Central memory CD8-positive, alpha-beta T cell (primary cell): ENCODE measurements at regions not wholly inside any gene's neighbourhood (a gene's known extent, or its start where the extent isn't known, plus 50 kb on each side); places are given as distances from the start of the nearest gene placed in this dataset.

Experiments used
- ATAC-seq: fragments of 150-1000 bp; cut with Tn5 transposase; replicated peaks from 2 replicates; pipeline ENCODE4 v1.10.0; 2022; ENCODE audit warnings: mild to moderate bottlenecking, moderate FRiP score, moderate number of reproducible peaks; ENCODE audit not compliant: poor library complexity, severe bottlenecking; ENCODE audit errors: extremely low read depth
- DNase-seq, 2 donors: peaks; one replicate each; pipeline ENCODE4 v3.0.0; 2021; ENCODE audit warnings: low spot score in 2 of 2
- H3K27ac Mint-ChIP-seq: one replicate; pipeline ENCODE4 v1.8.0; 2022; ENCODE audit warnings: low read depth, mild to moderate bottlenecking, moderate library complexity, mixed read lengths
- H3K27me3 Mint-ChIP-seq: one replicate; pipeline ENCODE4 v1.8.0; 2022; ENCODE audit warnings: mixed read lengths
- H3K36me3 Mint-ChIP-seq: one replicate; pipeline ENCODE4 v1.8.0; 2022; ENCODE audit warnings: mild to moderate bottlenecking, moderate library complexity, mixed read lengths; ENCODE audit not compliant: insufficient read depth
- H3K4me1 Mint-ChIP-seq: one replicate; pipeline ENCODE4 v1.8.0; 2022; ENCODE audit warnings: mixed read lengths
- H3K4me3 Mint-ChIP-seq: one replicate; pipeline ENCODE4 v1.8.0; 2022; ENCODE audit warnings: mild to moderate bottlenecking, moderate library complexity, mixed read lengths
- H3K9me3 Mint-ChIP-seq: one replicate; pipeline ENCODE4 v1.8.0; 2022; ENCODE audit warnings: mixed read lengths

DNA sequence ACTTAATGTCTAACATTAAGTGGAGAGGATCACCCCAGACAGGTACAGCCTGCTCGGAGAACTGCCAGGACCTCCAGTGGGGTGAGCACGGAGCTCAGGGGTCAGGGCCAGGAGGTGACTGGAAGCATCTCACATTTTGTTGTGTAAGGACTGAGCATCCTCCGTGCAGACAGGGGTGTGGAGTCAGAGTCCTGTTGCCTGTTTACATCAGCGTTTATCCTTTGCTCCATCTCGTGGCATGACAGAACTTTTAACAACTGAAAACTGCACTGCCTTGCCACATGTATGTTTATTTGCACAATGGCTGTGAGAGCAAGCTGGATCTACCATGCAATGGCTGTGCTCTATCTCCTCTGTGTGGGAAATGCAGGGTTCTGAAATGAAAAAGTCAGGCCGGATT lies 175.4 kb upstream of the AKR1E2 start:
- H3K27ac Mint-ChIP-seq, result no peak overlapping the region
- no peak for ATAC-seq

GRCh38 chr10:4649886-4650508 lies 176.0 kb upstream of the AKR1E2 start:
- Mint-ChIP-seq H3K27ac (no peak overlapping the region), H3K27me3 (no peaks in the 10 kb centered on the region), H3K4me3 (no peak overlapping the region), H3K9me3 (no peaks in the 10 kb centered on the region), H3K36me3 (no peaks in the 10 kb centered on the region), H3K4me1 (peaks cover 5% of the 10 kb centered on the region)
- DNase-seq (no peak), ATAC-seq (no peak)

More for the DNA sequence above, 175.4 kb upstream of the AKR1E2 start:
- Mint-ChIP-seq H3K27me3 (no peaks in the 10 kb centered on the region), H3K9me3 (no peaks in the 10 kb centered on the region), H3K4me3 (no peak overlapping the region), H3K36me3 (no peaks in the 10 kb centered on the region), H3K4me1 (peaks cover 5% of the 10 kb centered on the region)
- DNase-seq, result no peak

DNA sequence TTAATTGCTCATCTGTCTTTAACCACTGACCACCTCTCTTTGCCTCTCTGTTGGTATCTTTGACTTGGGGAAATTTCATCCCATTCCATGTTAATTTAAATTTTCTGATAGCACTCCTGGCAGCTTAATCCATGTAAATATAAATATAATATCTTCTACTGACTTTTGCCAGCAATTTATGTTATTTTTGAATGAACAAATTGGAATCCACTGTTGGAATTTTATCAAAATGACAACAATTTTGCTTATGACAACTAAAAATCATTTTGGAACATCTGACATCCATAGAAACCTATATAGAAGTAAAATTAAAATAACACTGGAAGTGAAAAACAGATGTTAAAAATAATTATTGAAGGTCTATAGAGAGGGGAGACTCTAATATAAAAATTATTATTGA lies 176.5 kb upstream of the AKR1E2 start:
- H3K4me1 Mint-ChIP-seq, result peaks cover 5% of the 10 kb centered on the region
- no peak overlapping the region for H3K4me3 Mint-ChIP-seq
- H3K9me3 Mint-ChIP-seq, result no peaks in the 10 kb centered on the region
- H3K27me3 Mint-ChIP-seq, result no peaks in the 10 kb centered on the region
- DNase-seq (no peak), ATAC-seq (no peak)
- H3K36me3 Mint-ChIP-seq, result no peaks in the 10 kb centered on the region
- H3K27ac Mint-ChIP-seq, result no peak overlapping the region

GRCh38 chr10:4648999-4649398 lies 177.0 kb upstream of the AKR1E2 start:
- DNase-seq, result no peak
- no peaks in the 10 kb centered on the region for H3K9me3 Mint-ChIP-seq
- no peaks in the 10 kb centered on the region for H3K36me3 Mint-ChIP-seq
- H3K4me3 Mint-ChIP-seq, result no peak overlapping the region
- H3K4me1 Mint-ChIP-seq, result peaks cover 5% of the 10 kb centered on the region
- H3K27ac Mint-ChIP-seq, result no peak overlapping the region
- no peak for ATAC-seq
- no peaks in the 10 kb centered on the region for H3K27me3 Mint-ChIP-seq

GRCh38 chr10:4647109-4647785 lies 178.8 kb upstream of the AKR1E2 start:
- Mint-ChIP-seq H3K4me1 (peaks cover 5% of the 10 kb centered on the region), H3K27me3 (no peaks in the 10 kb centered on the region), H3K27ac (no peak overlapping the region), H3K9me3 (no peaks in the 10 kb centered on the region), H3K4me3 (no peak overlapping the region), H3K36me3 (no peaks in the 10 kb centered on the region)
- no peak for ATAC-seq
- no peak for DNase-seq

GRCh38 chr10:4646547-4646946 lies 179.5 kb upstream of the AKR1E2 start:
- DNase-seq, result no peak
- no peaks in the 10 kb centered on the region for H3K9me3 Mint-ChIP-seq
- no peak overlapping the region for H3K27ac Mint-ChIP-seq
- H3K4me3 Mint-ChIP-seq, result no peak overlapping the region
- ATAC-seq, result no peak
- no peaks in the 10 kb centered on the region for H3K36me3 Mint-ChIP-seq
- no peaks in the 10 kb centered on the region for H3K4me1 Mint-ChIP-seq
- H3K27me3 Mint-ChIP-seq, result no peaks in the 10 kb centered on the region

DNA sequence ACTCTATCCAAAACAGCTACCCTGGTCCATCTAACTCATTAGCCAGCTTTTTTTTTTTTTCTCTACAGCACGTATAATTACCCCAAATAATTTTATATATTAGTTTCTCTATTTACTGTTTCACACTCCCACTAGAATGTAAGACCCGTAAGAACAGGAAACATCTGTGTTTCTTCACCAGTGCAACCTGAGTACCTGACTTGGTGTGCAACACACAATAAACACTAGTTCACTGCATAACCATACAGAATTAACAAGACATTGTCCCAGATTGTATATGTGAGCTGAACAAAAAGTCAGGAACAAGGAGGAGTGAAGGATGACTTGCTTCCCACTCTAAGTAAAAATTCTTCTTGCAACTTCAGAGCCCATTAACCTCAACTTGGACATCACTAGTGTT lies 180.2 kb upstream of the AKR1E2 start:
- no peak overlapping the region for H3K27ac Mint-ChIP-seq
- no peaks in the 10 kb centered on the region for H3K36me3 Mint-ChIP-seq
- no peak for DNase-seq
- H3K9me3 Mint-ChIP-seq, result no peaks in the 10 kb centered on the region
- H3K4me3 Mint-ChIP-seq, result no peak overlapping the region
- ATAC-seq, result no peak
- H3K27me3 Mint-ChIP-seq, result no peaks in the 10 kb centered on the region
- H3K4me1 Mint-ChIP-seq, result no peaks in the 10 kb centered on the region

DNA sequence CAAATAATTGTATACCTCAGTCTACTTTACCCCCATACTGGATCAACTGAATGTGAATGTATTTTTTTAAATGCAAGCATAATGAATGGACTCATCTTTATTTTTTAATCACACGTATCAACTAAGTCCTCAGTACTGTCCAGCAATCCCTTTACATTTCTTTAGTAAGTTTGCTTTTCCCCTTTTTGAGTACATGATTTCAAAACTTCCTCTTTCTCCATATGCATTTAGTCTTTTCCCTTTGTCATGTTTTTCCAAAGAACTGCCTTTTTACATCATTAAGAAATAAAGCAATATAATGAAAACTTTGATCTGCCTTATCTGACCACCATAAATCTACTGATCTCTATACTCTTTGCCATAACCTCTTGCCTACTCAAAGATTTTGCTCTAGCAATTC lies 182.5 kb upstream of the AKR1E2 start:
- H3K4me1 Mint-ChIP-seq, result no peaks in the 10 kb centered on the region

DNA sequence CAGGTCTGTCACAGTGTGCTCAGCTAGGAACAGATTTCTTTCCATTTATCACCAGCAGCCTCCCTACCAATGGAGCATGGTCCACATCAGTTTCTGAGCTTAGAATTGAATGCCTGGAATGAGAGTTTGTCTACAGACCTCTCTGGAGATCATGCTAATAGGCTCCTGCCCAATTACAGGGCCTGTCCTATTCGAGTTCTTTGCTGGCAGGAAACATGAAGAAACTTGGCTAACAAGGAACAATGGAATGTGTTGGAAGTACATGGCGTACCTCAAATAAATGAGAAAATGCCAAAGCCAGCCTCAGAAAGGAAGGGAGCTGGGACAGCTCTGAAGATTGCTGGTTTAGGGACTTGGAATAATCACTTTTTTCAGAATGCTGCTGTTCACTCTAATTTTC lies 186.0 kb upstream of the AKR1E2 start:
- Mint-ChIP-seq H3K4me1 (no peaks in the 10 kb centered on the region), H3K9me3 (no peaks in the 10 kb centered on the region), H3K36me3 (no peaks in the 10 kb centered on the region), H3K4me3 (no peak overlapping the region), H3K27ac (no peak overlapping the region), H3K27me3 (no peaks in the 10 kb centered on the region)
- no peak for DNase-seq
- no peak for ATAC-seq

More for the DNA sequence above, 182.5 kb upstream of the AKR1E2 start:
- H3K9me3 Mint-ChIP-seq, result no peaks in the 10 kb centered on the region
- no peaks in the 10 kb centered on the region for H3K27me3 Mint-ChIP-seq
- no peak overlapping the region for H3K27ac Mint-ChIP-seq
- no peak for ATAC-seq
- DNase-seq, result no peak
- H3K4me3 Mint-ChIP-seq, result no peak overlapping the region
- H3K36me3 Mint-ChIP-seq, result no peaks in the 10 kb centered on the region

- ATAC-seq (no peak), DNase-seq (no peak)
- no peak overlapping the region for H3K4me3 Mint-ChIP-seq
- no peaks in the 10 kb centered on the region for H3K9me3 Mint-ChIP-seq
- no peaks in the 10 kb centered on the region for H3K36me3 Mint-ChIP-seq
- H3K27me3 Mint-ChIP-seq, result peaks cover 7% of the 10 kb centered on the region
- H3K4me1 Mint-ChIP-seq, result no peaks in the 10 kb centered on the region
- no peak overlapping the region for H3K27ac Mint-ChIP-seq
Observed at GRCh38 chr10:4638099-4638498, 187.9 kb upstream of the AKR1E2 start.

- H3K27ac Mint-ChIP-seq, result no peak overlapping the region
- H3K4me3 Mint-ChIP-seq, result no peak overlapping the region
- H3K9me3 Mint-ChIP-seq, result no peaks in the 10 kb centered on the region
Observed at GRCh38 chr10:4637657-4638056, 188.3 kb upstream of the AKR1E2 start.

DNA sequence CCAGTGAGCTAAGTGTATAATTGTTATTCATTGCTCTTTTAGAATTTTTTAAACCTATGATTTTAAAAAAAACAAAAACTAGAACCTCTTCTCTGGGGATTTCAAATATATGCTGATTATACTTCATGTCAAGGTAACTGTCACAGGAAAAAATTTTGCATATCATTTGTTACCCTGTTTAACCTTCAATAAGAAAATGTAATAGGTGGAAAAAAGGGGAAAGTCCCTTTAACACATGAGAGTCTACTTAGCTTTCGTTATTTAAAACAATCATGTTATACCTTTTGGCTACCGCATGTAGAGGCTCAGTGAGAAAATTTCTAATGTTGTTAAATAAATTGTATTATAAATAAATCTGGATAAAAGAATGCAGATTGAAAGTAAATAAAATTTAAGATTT lies 190.1 kb upstream of the AKR1E2 start:
- DNase-seq (no peak), ATAC-seq (no peak)
- no peaks in the 10 kb centered on the region for H3K9me3 Mint-ChIP-seq
- H3K4me3 Mint-ChIP-seq, result no peak overlapping the region
- H3K27me3 Mint-ChIP-seq, result peaks cover 21% of the 10 kb centered on the region
- no peak overlapping the region for H3K27ac Mint-ChIP-seq
- H3K4me1 Mint-ChIP-seq, result no peaks in the 10 kb centered on the region
- H3K36me3 Mint-ChIP-seq, result no peaks in the 10 kb centered on the region

More at GRCh38 chr10:4637657-4638056, 188.3 kb upstream of the AKR1E2 start:
- peaks cover 8% of the 10 kb centered on the region for H3K27me3 Mint-ChIP-seq
- ATAC-seq (no peak), DNase-seq (no peak)
- H3K4me1 Mint-ChIP-seq, result no peaks in the 10 kb centered on the region
- H3K36me3 Mint-ChIP-seq, result no peaks in the 10 kb centered on the region

GRCh38 chr10:4635388-4635787 lies 190.6 kb upstream of the AKR1E2 start:
- no peaks in the 10 kb centered on the region for H3K9me3 Mint-ChIP-seq
- no peak overlapping the region for H3K27ac Mint-ChIP-seq
- no peak for DNase-seq
- H3K4me1 Mint-ChIP-seq, result no peaks in the 10 kb centered on the region
- no peaks in the 10 kb centered on the region for H3K36me3 Mint-ChIP-seq
- H3K4me3 Mint-ChIP-seq, result no peak overlapping the region
- no peak for ATAC-seq
- peaks cover 26% of the 10 kb centered on the region for H3K27me3 Mint-ChIP-seq
